Mesothelial cell of epicardium (in vitro differentiated cells): ENCODE measurements at regions not wholly inside any gene's neighbourhood (a gene's known extent, or its start where the extent isn't known, plus 50 kb on each side); places are given as distances from the start of the nearest gene placed in this dataset.
"Not testable (repeated sequence)": the region's sequence is repeated elsewhere in the genome, so short reads cannot be mapped to it uniquely, and the experiment has no call there.

Source experiments
- DNase-seq, 2 experiments: peaks; one replicate each; pipeline ENCODE4 v3.0.0; 2021; ENCODE audit warnings: low spot score in 2 of 2; ENCODE audit not compliant: unreplicated experiment in 2 of 2
- H3K27ac Mint-ChIP-seq: 2 replicates; pipeline ENCODE4 v1.8.0; 2021; ENCODE audit warnings: mixed read lengths
- H3K27me3 Mint-ChIP-seq: 2 replicates; pipeline ENCODE4 v1.8.0; 2021; ENCODE audit warnings: low read depth, mixed read lengths
- H3K36me3 Mint-ChIP-seq: 2 replicates; pipeline ENCODE4 v1.8.0; 2021; ENCODE audit warnings: mixed read lengths
- H3K4me1 Mint-ChIP-seq: 2 replicates; pipeline ENCODE4 v1.8.0; 2021; ENCODE audit warnings: mixed read lengths
- H3K4me3 Mint-ChIP-seq: 2 replicates; pipeline ENCODE4 v1.8.0; 2021; ENCODE audit warnings: mild to moderate bottlenecking, moderate library complexity, mixed read lengths
- H3K9me3 Mint-ChIP-seq: 2 replicates; pipeline ENCODE4 v1.8.0; 2021; ENCODE audit warnings: mixed read lengths
- TF ChIP-seq, protein P1 (sequence below): fragments of 200-600 bp; sonication (generic); IDR thresholded peaks from one replicate; pipeline ENCODE4 v1.5.0; 2021; ENCODE audit warnings: antibody characterized with exemption; ENCODE audit not compliant: unreplicated experiment

DNA sequence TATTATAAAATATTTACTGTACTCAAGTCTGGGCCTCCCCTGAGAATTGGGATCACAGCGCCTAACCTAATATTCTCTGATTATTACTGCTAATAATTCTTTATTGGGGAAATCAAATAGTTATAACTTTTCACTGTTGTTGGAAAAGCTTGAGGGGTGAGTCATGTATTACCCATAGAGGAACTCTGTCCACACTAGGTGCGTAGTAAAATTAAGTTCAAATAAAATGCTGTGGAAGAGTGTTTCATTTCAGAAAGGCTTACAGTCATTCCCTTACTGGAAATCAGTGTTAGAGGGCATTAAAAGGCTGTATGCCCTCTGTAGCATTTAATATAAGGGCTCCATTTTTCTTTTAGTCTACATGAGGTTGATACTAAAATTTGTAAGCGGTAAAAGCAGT, 135.0 kb upstream of the NFIA start:
- no peak for DNase-seq
- Mint-ChIP-seq H3K27me3 (no peaks in the 10 kb centered on the region), H3K4me1 (peaks cover 10% of the 10 kb centered on the region), H3K9me3 (no peaks in the 10 kb centered on the region), H3K4me3 (no peak overlapping the region), H3K36me3 (no peaks in the 10 kb centered on the region), H3K27ac (no peak overlapping the region)
- TF ChIP-seq, protein P1, sequence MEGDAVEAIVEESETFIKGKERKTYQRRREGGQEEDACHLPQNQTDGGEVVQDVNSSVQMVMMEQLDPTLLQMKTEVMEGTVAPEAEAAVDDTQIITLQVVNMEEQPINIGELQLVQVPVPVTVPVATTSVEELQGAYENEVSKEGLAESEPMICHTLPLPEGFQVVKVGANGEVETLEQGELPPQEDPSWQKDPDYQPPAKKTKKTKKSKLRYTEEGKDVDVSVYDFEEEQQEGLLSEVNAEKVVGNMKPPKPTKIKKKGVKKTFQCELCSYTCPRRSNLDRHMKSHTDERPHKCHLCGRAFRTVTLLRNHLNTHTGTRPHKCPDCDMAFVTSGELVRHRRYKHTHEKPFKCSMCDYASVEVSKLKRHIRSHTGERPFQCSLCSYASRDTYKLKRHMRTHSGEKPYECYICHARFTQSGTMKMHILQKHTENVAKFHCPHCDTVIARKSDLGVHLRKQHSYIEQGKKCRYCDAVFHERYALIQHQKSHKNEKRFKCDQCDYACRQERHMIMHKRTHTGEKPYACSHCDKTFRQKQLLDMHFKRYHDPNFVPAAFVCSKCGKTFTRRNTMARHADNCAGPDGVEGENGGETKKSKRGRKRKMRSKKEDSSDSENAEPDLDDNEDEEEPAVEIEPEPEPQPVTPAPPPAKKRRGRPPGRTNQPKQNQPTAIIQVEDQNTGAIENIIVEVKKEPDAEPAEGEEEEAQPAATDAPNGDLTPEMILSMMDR: no peak

DNA sequence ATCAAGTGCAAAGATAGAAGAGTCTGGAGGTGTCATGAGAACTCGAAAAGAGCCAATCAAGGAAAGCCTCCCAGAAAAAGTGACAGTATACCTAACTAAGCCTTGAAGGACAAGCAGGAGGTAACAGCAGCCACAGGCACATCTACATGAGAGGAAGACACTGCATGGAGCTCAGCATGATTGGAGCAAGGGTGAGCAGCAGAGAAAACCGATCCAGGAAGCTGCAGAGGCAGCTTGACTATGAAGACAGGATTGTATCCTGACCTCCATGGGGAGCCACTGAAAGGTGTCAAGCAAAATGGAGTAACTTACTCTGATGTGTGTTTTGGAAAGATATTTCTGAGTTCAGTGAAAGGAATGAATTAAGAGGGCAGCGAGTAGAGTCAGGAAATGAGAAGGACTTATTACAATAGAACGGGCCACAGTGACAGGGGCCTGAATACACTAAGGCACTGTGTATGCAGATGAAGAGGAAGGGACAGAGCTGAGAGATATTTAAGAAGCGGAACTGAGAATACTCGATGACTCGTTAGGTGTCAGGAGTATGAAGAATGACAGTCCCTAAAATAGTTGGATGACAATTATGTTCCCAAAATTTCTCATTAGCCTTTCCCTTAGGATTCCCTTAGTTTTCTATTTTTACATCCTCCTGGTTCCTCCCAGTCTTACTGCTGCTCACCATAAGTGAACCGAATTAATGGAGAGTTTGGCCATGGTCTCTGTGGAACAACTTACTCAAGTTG, 139.3 kb upstream of the NFIA start:
- Mint-ChIP-seq H3K4me3 (no peak overlapping the region), H3K36me3 (no peaks in the 10 kb centered on the region), H3K27me3 (no peaks in the 10 kb centered on the region), H3K9me3 (no peaks in the 10 kb centered on the region), H3K27ac (no peak overlapping the region), H3K4me1 (peaks cover 23% of the 10 kb centered on the region)
- TF ChIP-seq, protein P1: no peak
- no peak for DNase-seq

DNA sequence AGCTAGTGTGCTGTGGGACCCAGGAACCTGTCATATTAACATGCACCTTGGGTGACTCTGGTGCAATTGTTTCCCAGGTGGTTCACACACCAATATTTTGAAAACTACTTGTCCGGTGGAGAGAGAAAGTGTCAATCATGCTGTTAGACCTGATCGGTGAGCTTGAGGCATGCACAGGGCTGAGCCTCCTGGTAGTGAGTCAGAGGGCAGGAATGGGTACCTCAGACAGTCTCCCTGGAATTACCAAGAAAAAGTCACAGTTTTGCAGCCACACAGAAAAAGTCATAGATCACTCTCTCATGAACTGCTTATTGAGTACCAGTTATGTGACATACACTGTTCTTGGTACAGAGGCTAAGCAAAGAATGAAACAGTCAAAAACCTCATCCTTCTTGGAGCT, 140.1 kb upstream of the NFIA start:
- TF ChIP-seq, protein P1: no peak
- Mint-ChIP-seq H3K4me3 (no peak overlapping the region), H3K9me3 (no peaks in the 10 kb centered on the region), H3K27me3 (no peaks in the 10 kb centered on the region), H3K27ac (no peak overlapping the region), H3K4me1 (peaks cover 28% of the 10 kb centered on the region), H3K36me3 (no peaks in the 10 kb centered on the region)
- DNase-seq: no peak

DNA sequence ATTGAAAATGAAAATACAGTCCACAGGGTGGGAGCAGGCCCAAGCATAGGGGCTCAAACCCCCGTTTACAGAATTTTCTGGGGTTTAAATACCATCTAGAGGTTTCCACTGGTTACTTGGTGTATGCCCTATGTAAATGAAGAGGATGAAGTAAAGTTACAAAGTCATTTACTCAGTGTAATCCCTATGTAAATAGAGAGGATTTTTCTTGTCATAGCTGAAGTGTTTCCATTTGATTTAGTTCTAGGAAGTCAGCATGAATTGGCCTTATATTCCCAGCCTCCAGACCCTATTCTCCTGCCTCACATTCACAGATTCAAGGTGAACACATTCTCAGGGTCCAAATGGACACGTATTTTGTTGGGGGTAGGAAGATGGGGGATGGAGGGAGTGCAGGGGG, 141.7 kb upstream of the NFIA start:
- H3K36me3 Mint-ChIP-seq, DNase-seq, H3K27ac Mint-ChIP-seq, H3K9me3 Mint-ChIP-seq, H3K4me3 Mint-ChIP-seq, H3K27me3 Mint-ChIP-seq: not testable (repeated sequence)
- peaks cover 44% of the 10 kb centered on the region for H3K4me1 Mint-ChIP-seq

DNA sequence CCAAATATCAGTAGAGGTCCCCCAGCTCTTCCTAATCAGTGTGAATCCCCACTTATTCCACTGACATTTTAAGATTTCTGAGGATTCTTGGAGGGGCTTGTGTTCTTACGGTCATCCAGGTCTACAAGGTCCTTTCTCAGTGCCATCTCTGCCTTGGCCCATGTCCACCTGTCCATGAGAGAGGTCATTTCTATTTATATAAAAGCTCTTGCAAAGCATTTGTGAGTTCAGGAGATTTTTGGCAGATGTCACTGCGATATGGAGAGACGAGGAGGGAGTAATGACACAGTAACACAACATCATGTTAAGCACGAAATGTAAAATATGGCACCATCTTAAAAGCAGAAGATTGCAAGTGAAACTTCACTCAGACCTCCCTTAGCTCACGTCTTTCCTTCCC, 144.6 kb upstream of the NFIA start:
- Mint-ChIP-seq H3K4me3 (no peak overlapping the region), H3K9me3 (no peaks in the 10 kb centered on the region), H3K4me1 (peaks cover 49% of the 10 kb centered on the region), H3K27ac (no peak overlapping the region), H3K36me3 (no peaks in the 10 kb centered on the region), H3K27me3 (no peaks in the 10 kb centered on the region)
- TF ChIP-seq, protein P1: no peak
- no peak for DNase-seq

DNA sequence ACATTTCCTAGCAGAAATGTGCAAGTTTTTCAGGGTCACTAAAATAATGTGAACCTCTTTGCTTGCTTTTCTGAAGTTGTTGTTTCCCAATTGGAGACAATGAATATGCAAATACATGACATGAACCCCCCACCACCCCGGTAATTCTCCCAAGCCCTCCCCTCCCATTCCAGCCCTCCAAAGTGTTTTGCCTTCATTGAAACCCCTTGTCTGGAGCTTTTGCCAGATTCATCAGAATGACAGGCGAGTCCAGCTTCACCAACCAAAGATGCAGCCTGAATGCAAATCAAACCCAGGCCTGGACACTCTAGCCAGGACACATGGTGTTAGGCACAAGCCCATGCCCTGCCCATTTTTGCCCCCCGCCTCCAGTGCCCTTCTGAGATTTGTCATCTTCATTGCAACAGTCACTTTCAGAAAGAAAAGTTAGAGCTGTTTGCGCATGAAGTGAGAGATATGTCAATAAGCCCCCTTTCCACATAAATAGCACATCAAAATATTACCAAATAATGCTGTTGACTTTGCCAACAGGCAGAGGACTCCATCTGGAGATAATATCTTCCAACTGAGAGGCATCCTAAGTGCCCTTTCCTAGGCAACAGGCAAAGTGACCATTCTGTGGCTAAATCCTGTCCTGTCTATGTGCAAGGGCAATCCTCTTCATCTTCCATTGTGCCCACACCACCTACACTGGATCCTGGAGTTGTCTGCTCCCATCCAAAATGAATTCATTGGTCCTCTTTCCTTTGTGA, 145.6 kb upstream of the NFIA start:
- Mint-ChIP-seq H3K36me3 (no peaks in the 10 kb centered on the region), H3K27ac (peak overlapping the region; percentile 85), H3K4me3 (no peak overlapping the region), H3K9me3 (no peaks in the 10 kb centered on the region), H3K27me3 (no peaks in the 10 kb centered on the region), H3K4me1 (peaks cover 41% of the 10 kb centered on the region)
- TF ChIP-seq, protein P1: no peak
- DNase-seq: no peak
